MCF 10A (cell line): ENCODE measurements at regions not wholly inside any gene's neighbourhood (a gene's known extent, or its start where the extent isn't known, plus 50 kb on each side); places are given as distances from the start of the nearest gene placed in this dataset.
A peak's percentile ranks its signal among the peaks of the same experiment; 100 is the strongest.

ENCODE experiments used
- BruUV-seq: library from RNA; stranded (reverse); fragments of 400-500 nt; replicated peaks from 2 replicates; lab custom pipeline; 2021; lab: Mats Ljungman, UMichigan
- CTCF ChIA-PET: fragments of 300-600 bp; sonication (Branson Sonifier 250); formaldehyde crosslinking; extraction: SDS; loops from one replicate; lab custom pipeline; 2021; ENCODE audit warnings: antibody characterized with exemption, inconsistent platforms; lab: Yijun Ruan, JAX
- POLR2A ChIA-PET: fragments of 300-600, 350-650 bp; sonication (Branson Sonifier 250); formaldehyde crosslinking; extraction: SDS; loops from one replicate; lab custom pipeline; 2020; ENCODE audit warnings: antibody characterized with exemption, inconsistent platforms; lab: Yijun Ruan, JAX
- DNase-seq: peaks from one replicate; pipeline ENCODE4 v3.0.0-alpha.2; 2018; ENCODE audit not compliant: unreplicated experiment
- H3K27ac Mint-ChIP-seq: one replicate; pipeline ENCODE4 v1.8.0; 2022; ENCODE audit warnings: mild to moderate bottlenecking, low read depth, mixed read lengths; ENCODE audit not compliant: unreplicated experiment
- H3K27me3 Mint-ChIP-seq: one replicate; pipeline ENCODE4 v1.8.0; 2022; ENCODE audit warnings: mixed read lengths; ENCODE audit not compliant: insufficient read depth, unreplicated experiment
- H3K36me3 Mint-ChIP-seq: one replicate; pipeline ENCODE4 v1.8.0; 2022; ENCODE audit warnings: mild to moderate bottlenecking, moderate library complexity, mixed read lengths; ENCODE audit not compliant: insufficient read depth, unreplicated experiment
- H3K4me1 Mint-ChIP-seq: one replicate; pipeline ENCODE4 v1.8.0; 2022; ENCODE audit warnings: mixed read lengths; ENCODE audit not compliant: insufficient read depth, unreplicated experiment
- H3K4me3 Mint-ChIP-seq: one replicate; pipeline ENCODE4 v1.8.0; 2022; ENCODE audit warnings: mild to moderate bottlenecking, moderate library complexity, mixed read lengths; ENCODE audit not compliant: unreplicated experiment
- H3K9me3 Mint-ChIP-seq: one replicate; pipeline ENCODE4 v1.8.0; 2022; ENCODE audit warnings: mixed read lengths; ENCODE audit not compliant: unreplicated experiment
- CTCF ChIP-seq: fragments of 200-600 bp; IDR thresholded peaks from one replicate; pipeline ENCODE4 v1.8.0; 2022; ENCODE audit warnings: antibody characterized with exemption, mild to moderate bottlenecking; ENCODE audit not compliant: unreplicated experiment
- intact Hi-C: fragments of 100-400 bp; cut with micrococcal nuclease; formaldehyde crosslinking; loops from 2 replicates; pipeline ENCODE4 v1.14.1; 2022

- DNase-seq: no peak
- no peaks in the 10 kb centered on the region for H3K36me3 Mint-ChIP-seq
- POLR2A ChIA-PET: interaction anchor here (0.7 kb wide), 1 partner anchor 11 kb away, joined by 3 read pairs; no protein-coding TSS in a partner anchor
- TF ChIP-seq CTCF: no peak
- H3K9me3 Mint-ChIP-seq: no peaks in the 10 kb centered on the region
- no peak overlapping the region for H3K27ac Mint-ChIP-seq
- CTCF ChIA-PET: interaction anchor here (0.9 kb wide), 1 partner anchor 8 kb away, joined by 3 read pairs; no protein-coding TSS in a partner anchor
- H3K27me3 Mint-ChIP-seq: peaks cover 44% of the 10 kb centered on the region
- BruUV-seq: no TSS peak
- H3K4me3 Mint-ChIP-seq: no peak overlapping the region
- H3K4me1 Mint-ChIP-seq: no peaks in the 10 kb centered on the region
- intact Hi-C loops: no loop called here
Measured at GRCh38 chr3:137615659-137616418, 148.3 kb upstream of the SOX14 start.

- POLR2A ChIA-PET: no interaction called here
- no peak overlapping the region for H3K27ac Mint-ChIP-seq
- no peak overlapping the region for H3K4me3 Mint-ChIP-seq
- BruUV-seq: no TSS peak
- H3K9me3 Mint-ChIP-seq: no peaks in the 10 kb centered on the region
- H3K4me1 Mint-ChIP-seq: no peaks in the 10 kb centered on the region
- intact Hi-C loops: no loop called here
- TF ChIP-seq CTCF: no peak
- DNase-seq: no peak
- no peaks in the 10 kb centered on the region for H3K36me3 Mint-ChIP-seq
- CTCF ChIA-PET: interaction anchor here (0.6 kb wide), 1 partner anchor 1596 kb away, joined by 3 read pairs; no protein-coding TSS in a partner anchor
- H3K27me3 Mint-ChIP-seq: peaks cover 41% of the 10 kb centered on the region
Measured at GRCh38 chr3:137641879-137642704, 122.0 kb upstream of the SOX14 start.

GRCh38 chr3:137642831-137643230, 121.3 kb upstream of the SOX14 start:
- Mint-ChIP-seq H3K36me3 (no peaks in the 10 kb centered on the region), H3K4me1 (no peaks in the 10 kb centered on the region), H3K9me3 (no peaks in the 10 kb centered on the region), H3K27ac (no peak overlapping the region), H3K4me3 (no peak overlapping the region), H3K27me3 (peaks cover 42% of the 10 kb centered on the region)
- no TSS peak for BruUV-seq
- ChIA-PET CTCF (interaction anchor here (0.6 kb wide), 1 partner anchor 1596 kb away, joined by 3 read pairs; no protein-coding TSS in a partner anchor), POLR2A (no interaction called here)
- TF ChIP-seq CTCF: no peak
- intact Hi-C loops: no loop called here
- DNase-seq: peak; percentile 49

GRCh38 chr3:137647179-137647578, 116.9 kb upstream of the SOX14 start:
- Mint-ChIP-seq H3K36me3 (no peaks in the 10 kb centered on the region), H3K4me3 (no peak overlapping the region), H3K4me1 (no peaks in the 10 kb centered on the region), H3K9me3 (no peaks in the 10 kb centered on the region), H3K27ac (no peak overlapping the region), H3K27me3 (peaks cover 54% of the 10 kb centered on the region)
- POLR2A ChIA-PET: no interaction called here
- TF ChIP-seq CTCF: no peak
- no TSS peak for BruUV-seq
- DNase-seq: no peak
- intact Hi-C loops: no loop called here
- CTCF ChIA-PET: no interaction called here
